ENCODE measurements at regions not wholly inside any gene's neighbourhood (a gene's known extent, or its start where the extent isn't known, plus 50 kb on each side); places are given as distances from the start of the nearest gene placed in this dataset.
A peak's percentile ranks its signal among the peaks of the same experiment; 100 is the strongest.

DNA sequence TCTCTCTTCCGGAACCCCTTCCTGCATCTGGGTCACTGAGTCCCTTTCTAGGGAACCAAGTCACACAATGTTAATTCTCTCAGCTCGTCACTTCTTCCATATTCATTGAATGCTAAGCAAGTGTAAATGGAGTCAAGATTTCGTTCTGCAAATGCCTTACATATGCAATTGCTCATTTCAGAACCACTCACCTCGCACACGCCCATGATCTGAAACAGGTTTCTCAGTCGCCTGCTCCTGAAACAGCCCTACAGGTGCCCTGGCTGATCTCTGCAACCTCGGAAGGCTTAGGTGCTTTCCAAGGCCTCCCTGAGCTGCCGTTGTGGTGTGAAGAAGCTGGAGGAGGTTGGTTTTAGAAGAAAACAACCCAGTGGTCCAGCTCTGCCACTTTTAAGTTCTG lies 100.8 kb upstream of the MSX1 start:
- FAIRE-seq (no peak), DNase-seq (ENCODE audit: insufficient read length, low spot score) (no peak)
- TF ChIP-seq, protein P1, sequence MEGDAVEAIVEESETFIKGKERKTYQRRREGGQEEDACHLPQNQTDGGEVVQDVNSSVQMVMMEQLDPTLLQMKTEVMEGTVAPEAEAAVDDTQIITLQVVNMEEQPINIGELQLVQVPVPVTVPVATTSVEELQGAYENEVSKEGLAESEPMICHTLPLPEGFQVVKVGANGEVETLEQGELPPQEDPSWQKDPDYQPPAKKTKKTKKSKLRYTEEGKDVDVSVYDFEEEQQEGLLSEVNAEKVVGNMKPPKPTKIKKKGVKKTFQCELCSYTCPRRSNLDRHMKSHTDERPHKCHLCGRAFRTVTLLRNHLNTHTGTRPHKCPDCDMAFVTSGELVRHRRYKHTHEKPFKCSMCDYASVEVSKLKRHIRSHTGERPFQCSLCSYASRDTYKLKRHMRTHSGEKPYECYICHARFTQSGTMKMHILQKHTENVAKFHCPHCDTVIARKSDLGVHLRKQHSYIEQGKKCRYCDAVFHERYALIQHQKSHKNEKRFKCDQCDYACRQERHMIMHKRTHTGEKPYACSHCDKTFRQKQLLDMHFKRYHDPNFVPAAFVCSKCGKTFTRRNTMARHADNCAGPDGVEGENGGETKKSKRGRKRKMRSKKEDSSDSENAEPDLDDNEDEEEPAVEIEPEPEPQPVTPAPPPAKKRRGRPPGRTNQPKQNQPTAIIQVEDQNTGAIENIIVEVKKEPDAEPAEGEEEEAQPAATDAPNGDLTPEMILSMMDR (IDR thresholded peaks at IDR 0.05; ENCODE audit: insufficient read depth, missing control alignments), result no peak

DNA sequence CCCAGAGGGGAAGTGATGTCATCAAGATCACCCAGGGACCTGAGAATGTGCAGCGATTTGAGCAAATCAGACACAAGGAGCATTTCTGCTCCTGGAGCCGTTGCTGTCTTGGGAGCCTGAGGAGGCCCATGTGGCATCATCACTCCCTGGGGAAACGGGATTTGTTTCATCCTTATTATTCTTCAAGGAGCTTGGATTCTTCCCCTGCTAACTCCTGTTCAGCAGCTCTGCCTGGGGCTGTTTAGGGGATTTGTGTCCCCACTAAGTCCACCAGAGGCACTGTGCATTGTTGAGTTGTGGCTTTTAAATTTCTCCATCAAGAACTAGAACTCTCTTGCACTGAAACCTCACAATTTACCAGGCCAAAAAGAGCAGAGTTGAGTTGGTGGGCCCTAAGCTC lies 104.2 kb upstream of the MSX1 start:
- FAIRE-seq (peak; percentile 78), DNase-seq (ENCODE audit: insufficient read length, low spot score) (peak; percentile 77)
- TF ChIP-seq, protein P1 (IDR thresholded peaks at IDR 0.05; ENCODE audit: insufficient read depth, missing control alignments), result peak; percentile 40

DNA sequence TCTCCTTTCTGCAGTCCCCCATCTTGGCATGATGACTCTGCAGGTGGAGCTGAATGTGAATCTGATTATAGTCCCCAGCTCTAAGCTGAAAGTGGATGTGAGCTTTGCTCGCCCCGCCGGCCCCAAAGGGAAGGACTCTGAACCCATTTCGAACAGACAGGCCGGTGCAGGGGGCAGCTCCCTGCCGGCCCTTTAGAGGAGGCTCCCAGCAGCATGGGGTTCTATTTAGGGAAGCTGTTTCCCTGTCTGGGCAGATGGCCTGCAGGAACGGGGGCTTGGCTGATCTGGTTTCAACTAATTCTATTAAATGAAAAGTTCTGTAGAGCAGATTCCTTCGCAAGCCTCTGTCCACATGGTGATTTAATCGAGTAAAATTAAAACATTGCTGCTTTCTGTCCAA lies 104.8 kb upstream of the MSX1 start:
- TF ChIP-seq, protein P1 (IDR thresholded peaks at IDR 0.05; ENCODE audit: insufficient read depth, missing control alignments), result no peak
- DNase-seq (ENCODE audit: insufficient read length, low spot score), result no peak
- no peak for FAIRE-seq

DNA sequence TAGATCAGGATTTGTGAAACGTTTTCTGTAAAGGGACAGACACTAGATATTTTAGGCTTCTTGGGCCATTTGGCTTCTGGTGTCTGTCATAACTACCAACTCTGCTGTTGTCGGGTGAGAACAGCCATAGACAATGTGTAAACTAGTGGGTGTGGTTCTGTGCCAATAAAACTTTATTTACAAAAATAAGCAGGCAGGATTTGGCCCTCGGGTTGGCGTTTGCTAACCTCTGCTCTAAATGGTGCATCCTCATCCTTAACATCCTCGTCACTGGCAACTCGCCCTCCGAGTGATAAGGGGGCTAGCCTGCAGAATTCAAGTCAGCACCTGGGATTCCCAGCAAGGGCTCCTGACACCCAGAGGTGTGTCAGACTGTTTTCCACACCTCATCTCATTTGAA lies 105.8 kb upstream of the MSX1 start:
- FAIRE-seq (no peak), DNase-seq (ENCODE audit: insufficient read length, low spot score) (no peak)
- TF ChIP-seq, protein P1 (IDR thresholded peaks at IDR 0.05; ENCODE audit: insufficient read depth, missing control alignments), result no peak

DNA sequence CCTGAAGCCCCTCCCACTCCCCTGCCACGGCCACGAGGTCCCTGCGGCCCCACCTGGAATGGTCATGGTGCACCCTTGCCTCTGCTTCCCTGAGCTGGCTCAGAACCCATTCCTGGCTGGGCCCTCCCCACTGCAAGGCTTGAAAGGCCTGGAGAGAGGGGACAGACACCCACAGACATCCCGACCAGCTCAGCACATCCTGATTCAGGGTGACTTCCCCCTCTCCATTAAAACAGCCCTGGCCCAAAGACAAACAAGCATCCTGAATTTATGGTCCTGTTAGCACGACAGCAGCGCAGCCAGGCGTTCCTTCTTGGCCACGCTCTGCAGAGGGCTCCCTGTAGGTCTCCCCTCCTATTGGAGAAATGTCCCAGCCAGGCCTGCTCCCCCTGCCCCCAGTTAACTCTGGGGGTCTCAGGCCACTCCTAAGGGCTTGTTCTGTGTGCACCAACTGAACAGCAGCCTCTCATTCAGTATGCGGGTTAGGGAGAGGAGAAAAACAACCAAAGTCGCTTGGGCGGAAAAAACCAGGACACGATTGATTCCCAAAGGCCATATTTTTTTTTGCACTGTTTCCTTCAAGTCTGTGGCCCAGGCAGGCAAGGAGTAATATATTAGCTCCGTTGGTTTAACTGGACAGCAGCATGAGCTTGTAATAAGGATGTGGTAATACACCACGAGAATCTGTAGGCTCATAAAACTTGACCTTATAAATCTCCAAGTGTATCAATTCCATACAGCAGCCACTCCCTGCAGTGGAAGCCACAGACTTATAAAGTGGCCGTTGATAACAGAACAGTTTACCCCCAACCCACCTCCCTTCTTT lies 106.7 kb upstream of the MSX1 start:
- DNase-seq (ENCODE audit: insufficient read length, low spot score) (no peak), FAIRE-seq (no peak)
- TF ChIP-seq, protein P1 (IDR thresholded peaks at IDR 0.05; ENCODE audit: insufficient read depth, missing control alignments), result no peak

DNA sequence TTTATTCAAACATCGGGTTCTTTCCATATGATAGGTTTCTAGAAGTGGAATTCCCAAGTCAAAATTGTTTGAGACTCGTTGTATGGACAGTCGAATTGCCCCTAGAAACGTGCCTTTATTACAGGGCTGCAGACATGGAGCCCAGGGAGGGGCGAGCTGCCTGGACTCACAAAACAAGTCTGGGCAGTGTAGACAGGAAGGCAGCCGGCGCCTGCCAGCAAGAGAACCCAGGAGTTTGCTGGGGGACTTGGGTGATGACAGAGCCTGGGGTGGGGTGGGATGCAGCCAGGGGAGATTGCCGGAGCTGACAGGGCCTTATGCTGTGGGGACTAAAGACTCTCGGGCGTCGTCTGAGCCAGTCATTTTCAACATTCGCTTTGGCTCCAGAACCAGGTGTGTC lies 107.4 kb upstream of the MSX1 start:
- no peak for DNase-seq (ENCODE audit: insufficient read length, low spot score)
- TF ChIP-seq, protein P1 (IDR thresholded peaks at IDR 0.05; ENCODE audit: insufficient read depth, missing control alignments), result no peak
- FAIRE-seq, result no peak

DNA sequence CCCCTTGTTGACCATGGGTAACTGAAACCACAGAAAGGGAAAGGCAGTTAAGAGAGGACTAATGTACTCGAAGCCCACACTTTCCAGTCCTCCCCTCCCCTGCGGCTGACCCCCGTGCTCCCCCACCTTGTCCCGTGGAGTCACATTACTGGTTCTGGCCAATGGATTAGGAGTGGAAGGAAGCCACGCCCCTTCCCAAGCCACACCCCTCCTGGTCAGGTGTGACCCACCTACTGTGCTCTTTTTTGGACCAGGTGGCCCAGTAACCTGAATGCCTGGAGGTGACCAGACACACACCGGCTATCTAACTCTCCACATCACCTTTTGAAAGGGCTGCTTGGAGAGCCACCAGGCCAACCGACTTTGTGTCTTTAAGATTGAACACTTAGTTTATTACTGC lies 109.3 kb upstream of the MSX1 start:
- DNase-seq (ENCODE audit: insufficient read length, low spot score) (no peak), FAIRE-seq (no peak)
- TF ChIP-seq, protein P1 (IDR thresholded peaks at IDR 0.05; ENCODE audit: insufficient read depth, missing control alignments), result no peak
